ENCODE measurements at regions not wholly inside any gene's neighbourhood (a gene's known extent, or its start where the extent isn't known, plus 50 kb on each side); places are given as distances from the start of the nearest gene placed in this dataset.

GRCh38 chr2:11048335-11049008 is 106.8 kb upstream of the SLC66A3 start:
- Histone ChIP-seq H3K79me2 (ENCODE audit: insufficient read depth, low read length) (no peaks in the 10 kb centered on the region), H3K9me2 (replicated peaks; ENCODE audit: low read depth, low read length) (no peaks in the 10 kb centered on the region), H4K20me1 (ENCODE audit: insufficient read depth, low read length, poor library complexity, severe bottlenecking) (no peaks in the 10 kb centered on the region), H3F3A (ENCODE audit: low read depth) (no peaks in the 10 kb centered on the region), H3K27me3 (ENCODE audit: insufficient read depth, low read length, poor library complexity, severe bottlenecking) (no peaks in the 10 kb centered on the region), H3K4me2 (ENCODE audit: low read depth, low read length, poor library complexity, severe bottlenecking) (no peak overlapping the region), H3K9me3 (ENCODE audit: insufficient read depth, low read depth, low read length) (no peaks in the 10 kb centered on the region), H2AFZ (ENCODE audit: low read length) (no peak overlapping the region), H3K9ac (ENCODE audit: low read depth, low read length, poor library complexity, severe bottlenecking) (no peak overlapping the region), H3K36me3 (ENCODE audit: insufficient read depth, low read length) (no peaks in the 10 kb centered on the region), H3K4me3 (ENCODE audit: low read length, poor library complexity, severe bottlenecking) (no peak overlapping the region), H3K4me1 (ENCODE audit: insufficient read depth, low read length, poor library complexity, severe bottlenecking) (no peaks in the 10 kb centered on the region)
- TF ChIP-seq EZH2phosphoT487 (IDR thresholded peaks at IDR 0.05; ENCODE audit: borderline replicate concordance) (no peak), CTCF (conservative IDR thresholded peaks at IDR 0.05; ENCODE audit: low read length) (no peak)

- no peak overlapping the region for H3K4me2 ChIP-seq (ENCODE audit: low read depth, low read length, poor library complexity, severe bottlenecking)
- TF ChIP-seq EZH2phosphoT487 (IDR thresholded peaks at IDR 0.05; ENCODE audit: borderline replicate concordance) (no peak), CTCF (conservative IDR thresholded peaks at IDR 0.05; ENCODE audit: low read length) (no peak)
Measured at GRCh38 chr2:11050565-11050964, 104.7 kb upstream of the SLC66A3 start.

GRCh38 chr2:11051280-11051679 is 104.0 kb upstream of the SLC66A3 start:
- H3K79me2 ChIP-seq (ENCODE audit: insufficient read depth, low read length) = no peaks in the 10 kb centered on the region
- H3F3A ChIP-seq (ENCODE audit: low read depth) = no peaks in the 10 kb centered on the region
- no peak overlapping the region for H2AFZ ChIP-seq (ENCODE audit: low read length)
- H3K4me1 ChIP-seq (ENCODE audit: insufficient read depth, low read length, poor library complexity, severe bottlenecking) = no peaks in the 10 kb centered on the region
- H4K20me1 ChIP-seq (ENCODE audit: insufficient read depth, low read length, poor library complexity, severe bottlenecking) = no peaks in the 10 kb centered on the region
- no peak overlapping the region for H3K9ac ChIP-seq (ENCODE audit: low read depth, low read length, poor library complexity, severe bottlenecking)
- H3K4me3 ChIP-seq (ENCODE audit: low read length, poor library complexity, severe bottlenecking) = no peak overlapping the region
- no peaks in the 10 kb centered on the region for H3K27me3 ChIP-seq (ENCODE audit: insufficient read depth, low read length, poor library complexity, severe bottlenecking)
- no peaks in the 10 kb centered on the region for H3K9me3 ChIP-seq (ENCODE audit: insufficient read depth, low read depth, low read length)
- no peak overlapping the region for H3K4me2 ChIP-seq (ENCODE audit: low read depth, low read length, poor library complexity, severe bottlenecking)
- TF ChIP-seq CTCF (conservative IDR thresholded peaks at IDR 0.05; ENCODE audit: low read length) (no peak), EZH2phosphoT487 (IDR thresholded peaks at IDR 0.05; ENCODE audit: borderline replicate concordance) (no peak)
- H3K36me3 ChIP-seq (ENCODE audit: insufficient read depth, low read length) = no peaks in the 10 kb centered on the region
- no peaks in the 10 kb centered on the region for H3K9me2 ChIP-seq (replicated peaks; ENCODE audit: low read depth, low read length)

More at GRCh38 chr2:11050565-11050964, 104.7 kb upstream of the SLC66A3 start:
- H3K27me3 ChIP-seq (ENCODE audit: insufficient read depth, low read length, poor library complexity, severe bottlenecking) = no peaks in the 10 kb centered on the region
- H3K9me3 ChIP-seq (ENCODE audit: insufficient read depth, low read depth, low read length) = no peaks in the 10 kb centered on the region
- no peak overlapping the region for H3K4me3 ChIP-seq (ENCODE audit: low read length, poor library complexity, severe bottlenecking)
- H2AFZ ChIP-seq (ENCODE audit: low read length) = no peak overlapping the region
- H3K9ac ChIP-seq (ENCODE audit: low read depth, low read length, poor library complexity, severe bottlenecking) = no peak overlapping the region
- H3K36me3 ChIP-seq (ENCODE audit: insufficient read depth, low read length) = no peaks in the 10 kb centered on the region
- H3F3A ChIP-seq (ENCODE audit: low read depth) = no peaks in the 10 kb centered on the region
- H4K20me1 ChIP-seq (ENCODE audit: insufficient read depth, low read length, poor library complexity, severe bottlenecking) = no peaks in the 10 kb centered on the region
- H3K79me2 ChIP-seq (ENCODE audit: insufficient read depth, low read length) = no peaks in the 10 kb centered on the region
- H3K4me1 ChIP-seq (ENCODE audit: insufficient read depth, low read length, poor library complexity, severe bottlenecking) = no peaks in the 10 kb centered on the region
- no peaks in the 10 kb centered on the region for H3K9me2 ChIP-seq (replicated peaks; ENCODE audit: low read depth, low read length)
